ENCODE measurements at regions not wholly inside any gene's neighbourhood (a gene's known extent, or its start where the extent isn't known, plus 50 kb on each side); places are given as distances from the start of the nearest gene placed in this dataset.

DNA sequence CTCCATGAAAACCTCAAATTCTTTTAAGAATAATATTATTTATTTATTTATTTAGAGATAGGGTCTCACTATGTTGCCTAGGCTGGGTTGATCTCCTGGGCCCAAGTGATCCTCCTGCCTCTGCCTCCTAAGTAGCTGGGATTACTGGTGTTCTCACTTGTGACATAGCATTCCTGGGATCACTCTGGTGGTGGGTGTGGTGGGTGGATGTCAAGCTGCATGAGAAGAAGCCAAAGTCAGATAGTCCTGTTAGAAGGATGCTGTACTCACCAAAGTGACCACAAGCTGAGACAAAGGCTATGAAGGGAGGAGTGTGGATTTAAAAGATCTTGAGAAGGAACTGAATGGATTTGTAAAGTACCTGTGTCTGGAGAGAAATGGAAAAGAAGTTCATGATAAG, 87.9 kb upstream of the SPON1 start:
- DNase-seq = no peak

DNA sequence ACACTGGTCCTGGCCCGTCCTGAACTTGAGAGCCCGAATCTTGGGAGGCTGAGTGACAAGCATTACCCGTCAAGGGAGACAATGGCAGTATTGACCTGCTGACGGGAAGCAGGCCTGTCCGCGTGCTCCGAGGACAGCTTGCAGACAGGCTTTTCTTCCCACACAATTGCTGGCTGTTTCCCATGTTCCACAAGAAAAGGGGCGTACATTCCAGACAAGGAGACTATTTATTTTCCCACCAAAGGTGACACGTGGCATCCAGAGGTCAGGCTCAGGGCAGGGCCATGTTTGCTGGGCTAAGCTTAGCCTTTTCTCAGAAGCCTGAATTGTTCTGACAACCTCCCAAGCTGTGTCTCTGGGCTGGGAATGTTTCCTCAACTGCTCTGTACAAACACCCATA, 86.9 kb upstream of the SPON1 start:
- DNase-seq = no peak

DNA sequence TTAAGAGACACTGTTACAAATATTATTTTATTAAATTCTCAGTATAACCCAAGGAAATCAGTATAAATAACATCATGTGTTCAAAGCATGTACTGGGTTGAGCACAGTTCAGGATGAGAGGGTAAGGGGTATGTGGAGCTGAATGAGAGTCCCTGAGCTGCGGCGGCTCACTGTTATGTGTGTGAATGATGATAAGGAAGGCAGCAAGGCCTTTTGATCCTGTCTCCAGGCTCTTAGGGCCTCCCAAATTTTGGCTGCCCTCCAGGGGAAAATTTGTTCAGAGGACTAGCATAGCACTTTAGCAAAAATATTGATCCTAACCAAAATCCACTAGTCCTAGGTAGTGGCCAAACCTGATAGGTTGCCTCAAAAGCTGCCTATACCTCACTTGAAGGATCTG, 86.1 kb upstream of the SPON1 start:
- no peak for DNase-seq

DNA sequence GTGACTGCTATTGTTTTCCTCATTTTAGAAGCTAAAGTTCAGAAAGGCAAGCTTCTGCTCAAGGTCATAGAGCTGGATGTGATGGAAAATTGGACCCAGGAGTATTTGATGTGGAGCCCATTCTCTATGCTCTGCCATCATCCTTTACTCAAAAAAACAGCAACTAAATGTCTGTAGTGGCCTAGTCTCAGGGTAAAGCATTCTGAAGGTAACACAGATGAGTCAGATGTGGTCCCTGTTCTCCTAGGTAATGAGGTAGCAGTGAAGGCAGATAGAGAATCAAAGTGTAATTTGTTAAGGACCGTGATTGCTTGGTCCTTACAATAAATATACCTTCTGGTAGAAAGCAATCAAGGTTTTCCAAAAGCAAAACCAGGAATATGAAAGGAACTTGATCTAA, 84.4 kb upstream of the SPON1 start:
- DNase-seq = no peak

DNA sequence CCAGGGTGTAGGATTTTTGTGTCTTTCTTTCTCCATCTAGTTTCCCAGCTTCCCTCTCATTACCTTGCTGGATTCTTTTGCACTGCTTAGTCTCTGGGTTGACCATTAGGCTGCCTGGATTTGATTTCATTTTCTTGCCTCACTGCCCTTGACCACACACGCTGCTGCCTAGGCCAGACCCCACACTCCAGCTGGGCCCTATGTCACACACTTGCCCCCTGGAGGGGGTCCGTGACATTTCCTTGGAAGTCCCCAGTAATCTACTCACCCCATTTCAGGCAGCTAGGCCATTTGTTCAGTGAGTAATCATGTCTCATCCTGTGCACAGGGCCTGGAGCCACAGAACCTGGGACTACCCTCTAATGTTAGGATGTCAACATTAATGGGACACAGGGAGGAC, 81.9 kb upstream of the SPON1 start:
- no peak for DNase-seq

DNA sequence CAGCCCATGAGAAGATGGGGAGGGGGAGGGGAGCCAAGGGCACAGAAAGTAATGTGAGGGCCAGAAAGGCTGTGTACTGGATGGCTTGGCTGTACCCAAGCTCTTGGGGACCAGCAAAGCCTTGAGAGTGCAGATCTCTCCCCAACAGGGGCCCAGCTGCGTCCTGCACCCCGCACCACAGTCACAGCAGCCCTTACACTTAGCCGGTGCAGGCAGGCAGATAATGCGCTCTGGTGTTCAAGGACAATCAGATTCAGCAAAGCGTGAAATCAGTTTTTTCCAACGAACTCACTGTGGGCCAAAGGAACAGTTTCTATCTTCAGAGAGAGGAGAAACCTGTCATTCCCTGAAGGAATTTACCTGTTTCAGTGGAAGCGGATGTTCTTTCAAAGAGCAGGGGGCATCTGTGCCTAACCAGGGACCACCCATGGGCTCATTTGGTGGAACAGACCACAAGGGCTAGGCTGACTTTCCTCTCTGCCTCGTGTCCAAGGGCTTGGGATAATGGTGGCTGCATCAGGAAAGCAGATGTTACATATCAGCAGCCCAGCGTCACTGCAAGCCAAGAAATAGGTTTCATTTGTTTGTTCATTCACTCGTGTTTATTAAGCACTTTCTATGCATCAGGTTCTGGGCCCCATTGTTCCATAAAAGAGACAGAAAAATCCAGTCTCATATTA, 81.2 kb upstream of the SPON1 start:
- no peak for DNase-seq

DNA sequence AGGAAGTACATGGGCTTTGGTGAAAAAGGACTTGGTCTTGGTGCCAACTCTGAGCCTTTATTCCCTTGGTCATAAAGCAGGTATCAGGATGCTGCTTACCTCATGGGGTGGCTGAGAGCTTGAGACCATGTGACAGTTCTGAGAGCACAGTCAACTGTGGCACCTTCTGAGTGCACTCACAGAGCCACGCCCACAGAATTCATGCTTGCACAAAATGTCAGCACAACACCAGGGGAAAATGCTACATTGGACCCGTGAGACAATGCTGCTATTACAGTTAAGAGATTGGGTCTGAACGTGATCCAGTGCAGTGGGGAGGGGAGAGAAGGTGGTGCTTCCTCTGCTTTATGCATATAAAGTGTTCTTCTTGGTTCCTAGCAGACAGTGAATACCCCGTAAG, 79.5 kb upstream of the SPON1 start:
- DNase-seq = no peak

DNA sequence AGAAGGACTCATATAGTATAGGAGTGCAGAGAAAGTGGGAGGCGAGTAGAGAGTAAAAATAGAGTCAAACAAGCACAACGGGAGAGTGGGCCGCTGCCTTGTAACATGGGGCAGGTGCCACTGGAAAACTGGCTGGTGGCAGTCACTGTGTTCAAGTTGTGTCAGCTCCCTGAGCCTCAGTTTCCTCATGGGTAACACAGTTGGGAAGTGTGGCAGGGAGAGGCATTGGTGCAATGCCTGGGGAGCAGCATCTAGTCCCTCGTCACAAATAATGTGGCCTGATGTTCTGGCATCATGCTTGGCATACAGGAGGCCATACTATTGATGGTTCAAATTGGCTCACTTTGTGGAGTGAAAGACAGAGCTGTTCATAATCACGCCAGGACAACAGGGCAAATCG, 78.9 kb upstream of the SPON1 start:
- no peak for DNase-seq

DNA sequence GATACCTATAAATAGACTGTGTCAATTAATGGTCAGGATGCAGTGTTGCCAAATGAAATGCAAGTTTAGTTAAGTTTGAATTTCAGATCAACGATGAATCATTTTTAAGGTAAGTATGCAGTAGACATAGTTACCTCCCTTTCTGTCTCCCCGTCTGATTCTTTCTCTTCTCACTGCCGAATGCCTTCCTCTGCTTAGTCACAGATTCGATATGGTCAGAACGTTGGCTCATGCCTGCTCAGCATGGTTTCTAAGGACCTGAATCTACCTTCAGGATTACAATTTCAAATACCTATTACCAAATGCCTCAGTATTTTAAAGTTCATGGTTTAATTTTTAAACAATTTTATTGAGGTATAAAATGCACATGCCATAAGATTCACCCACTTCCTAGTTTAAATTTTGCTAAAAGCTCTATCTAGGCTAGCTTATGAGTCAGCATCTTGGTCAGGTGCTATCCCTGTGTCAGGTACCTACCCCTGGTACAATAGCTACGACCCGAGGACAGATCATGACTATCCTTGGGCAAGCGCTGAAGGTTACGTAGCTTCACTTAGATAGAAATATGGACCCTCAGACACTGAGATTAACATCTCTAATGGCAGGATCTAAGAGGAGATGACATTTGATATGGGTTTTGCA, 78.2 kb upstream of the SPON1 start:
- DNase-seq = no peak

DNA sequence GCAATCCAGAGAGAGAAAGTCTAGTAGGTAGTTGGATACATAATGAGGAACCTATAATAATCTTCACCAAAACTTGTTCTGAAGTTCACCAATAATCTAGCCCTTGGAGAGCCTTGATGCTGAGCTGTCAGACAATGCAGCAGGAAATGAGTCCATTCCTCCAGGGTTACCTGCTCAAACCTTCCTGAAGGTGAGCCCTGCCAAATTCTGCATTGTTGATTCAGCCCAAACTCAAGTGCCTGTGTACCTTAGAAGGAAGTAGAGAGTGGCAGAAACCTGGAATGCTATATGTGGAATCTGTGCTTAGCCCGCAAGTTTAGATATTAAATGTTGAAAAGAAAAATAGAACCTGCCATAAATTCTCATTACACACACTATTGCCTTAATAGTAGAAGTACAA, 77.4 kb upstream of the SPON1 start:
- no peak for DNase-seq

DNA sequence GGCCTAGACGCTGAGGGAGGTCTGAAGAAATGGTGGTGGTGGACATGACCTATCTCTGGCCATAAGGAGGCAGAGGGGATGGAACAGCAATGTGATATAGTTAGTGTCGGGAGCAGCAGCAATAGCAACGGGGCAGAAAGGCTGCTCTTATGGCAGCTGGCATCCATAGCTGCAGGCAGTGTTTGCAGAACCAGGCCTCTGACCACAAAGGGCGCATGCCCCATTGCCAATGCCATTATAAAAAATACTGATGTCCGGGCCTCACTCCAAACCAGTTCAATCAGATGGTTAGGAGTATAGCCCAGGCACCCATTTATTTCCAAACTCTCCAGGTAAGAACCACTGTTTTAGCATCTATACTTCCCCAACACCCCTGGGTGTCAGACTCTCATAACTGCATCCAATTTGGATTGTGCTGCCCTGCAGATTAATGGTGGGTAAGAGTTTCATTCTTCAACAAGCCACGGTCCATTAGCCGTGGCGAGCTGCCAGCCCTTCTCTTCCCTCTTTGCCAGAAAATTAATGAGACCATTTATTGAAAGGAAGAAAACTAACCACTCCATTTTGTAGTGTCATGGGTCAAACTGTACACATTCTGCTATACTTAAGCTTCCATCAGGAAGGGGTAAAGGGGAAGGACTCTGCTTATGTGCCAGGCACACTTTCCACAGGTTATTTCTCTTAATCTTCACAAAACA, 72.8 kb upstream of the SPON1 start:
- no peak for DNase-seq

DNA sequence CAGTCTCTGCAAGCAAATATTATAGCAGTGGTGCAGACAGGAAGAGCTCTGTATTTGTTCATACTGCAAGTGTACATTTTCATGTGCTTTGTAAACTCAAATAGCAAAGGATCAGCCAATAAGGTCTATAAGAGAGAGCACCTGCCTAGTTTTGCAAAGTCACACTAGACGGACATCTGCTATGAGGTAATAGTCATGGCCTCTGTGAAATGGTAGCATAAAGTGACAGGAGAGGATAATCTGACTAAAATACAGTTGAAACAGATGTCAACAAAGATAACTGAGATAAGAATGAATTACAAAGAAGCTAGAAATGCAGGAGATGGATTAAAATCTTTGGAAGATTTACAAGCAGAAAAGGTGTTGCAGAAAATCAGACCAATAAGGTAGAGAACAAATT, 70.6 kb upstream of the SPON1 start:
- DNase-seq = no peak

DNA sequence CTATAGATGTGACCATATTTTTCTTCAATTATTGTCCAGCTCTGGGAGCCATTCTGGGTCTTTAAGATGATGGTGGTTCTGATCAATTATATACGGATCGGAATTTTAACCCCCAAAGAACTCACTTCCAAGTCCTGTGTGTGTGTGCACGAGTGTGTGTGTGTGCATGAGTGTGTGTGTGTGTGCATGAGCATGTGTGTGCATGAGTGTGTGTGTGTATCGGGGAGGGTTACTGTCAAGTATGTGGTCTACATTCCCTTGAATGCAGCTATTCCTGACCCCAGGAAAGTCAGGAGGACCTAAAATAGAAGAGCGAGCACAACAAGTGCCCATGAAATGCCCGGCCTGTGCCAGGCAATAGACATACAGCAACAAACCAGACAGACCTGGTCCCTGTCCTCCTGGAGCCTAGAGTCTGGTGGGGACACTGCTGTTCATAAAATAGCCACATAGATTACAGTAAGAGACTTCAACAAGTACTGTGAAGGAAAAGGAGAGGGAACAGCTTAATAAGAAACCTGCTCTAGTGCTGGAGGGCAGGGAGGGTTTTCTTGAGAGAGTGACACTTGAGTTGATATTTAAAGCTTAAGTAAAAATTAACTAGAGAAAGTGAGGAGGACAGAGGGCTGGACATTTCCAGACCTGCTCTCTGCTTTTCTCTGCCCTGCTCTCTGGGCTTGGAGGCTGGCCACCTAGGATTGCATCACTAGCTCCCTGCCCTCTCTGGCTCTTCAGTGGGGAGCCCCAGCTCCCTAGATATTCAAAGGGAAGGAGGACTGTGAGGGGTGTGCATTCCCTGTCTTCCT, 66.1 kb upstream of the SPON1 start:
- DNase-seq = no peak

DNA sequence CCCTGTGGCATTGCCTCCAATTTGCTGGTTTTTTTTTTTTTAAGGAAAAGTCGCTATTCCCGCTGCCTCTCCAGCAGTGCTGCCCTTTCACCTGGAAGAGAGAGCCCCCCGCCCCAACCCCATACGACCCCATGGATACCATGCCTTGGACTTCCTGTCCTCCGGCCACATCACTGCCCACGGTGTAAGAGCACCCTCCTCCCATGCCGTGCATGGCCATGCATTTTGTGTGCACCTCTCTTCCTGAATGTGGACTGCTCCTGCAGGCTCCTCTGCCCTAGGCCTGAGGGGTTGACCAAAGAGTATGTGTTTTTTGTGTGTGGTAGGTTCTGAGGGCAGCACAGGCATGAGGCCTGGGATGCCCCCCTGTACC, 65.6 kb upstream of the SPON1 start:
- DNase-seq = no peak

DNA sequence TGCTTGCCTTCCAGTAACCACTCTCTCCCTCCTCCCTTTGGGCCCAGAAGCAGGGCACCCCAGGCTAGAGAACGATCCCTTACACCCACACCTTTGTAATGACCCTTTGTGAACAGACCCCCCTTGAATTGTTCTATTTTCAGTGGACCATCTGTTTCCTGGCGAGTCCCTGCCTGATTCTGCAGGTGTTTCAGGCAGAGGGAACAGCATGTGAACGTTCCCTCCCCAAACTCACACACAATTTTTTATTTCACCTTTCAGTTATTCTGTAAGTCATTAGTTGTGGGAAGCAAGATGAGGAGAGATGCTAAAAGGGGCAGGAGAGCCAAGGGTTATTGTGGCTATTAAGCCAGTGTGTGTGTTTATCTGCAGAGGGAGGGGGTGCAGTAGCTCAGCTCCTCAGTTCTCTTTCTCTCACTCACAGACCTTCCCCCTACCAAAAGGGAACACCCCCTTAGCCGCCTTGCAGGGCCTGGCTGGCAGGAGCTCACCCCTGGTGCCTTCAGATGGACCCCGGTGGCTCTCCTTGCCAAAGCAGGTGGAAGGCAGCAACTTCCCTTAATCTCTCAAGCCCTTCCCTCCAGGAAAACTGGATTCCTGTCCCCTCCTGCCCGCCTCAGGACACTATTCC, 64.8 kb upstream of the SPON1 start:
- no peak for DNase-seq

DNA sequence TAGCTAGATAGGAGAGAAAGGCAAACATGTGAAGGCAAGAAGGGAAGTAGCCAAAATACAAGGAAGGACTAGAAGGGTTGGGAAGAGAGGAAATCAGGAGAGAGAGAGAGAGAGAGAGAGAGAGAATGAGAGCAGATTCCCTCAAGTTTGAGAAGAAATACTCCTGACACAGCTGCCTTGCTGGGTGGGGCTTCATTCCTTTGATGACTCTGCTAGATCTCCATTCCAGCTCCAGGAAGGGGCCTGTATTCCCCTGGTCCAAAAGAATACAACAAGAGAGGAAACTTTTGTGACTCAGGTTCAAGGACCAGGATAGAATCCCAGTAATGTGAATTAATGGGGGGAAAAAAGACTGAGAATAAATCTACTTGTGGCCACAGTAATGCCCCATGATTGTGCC, 62.9 kb upstream of the SPON1 start:
- no peak for DNase-seq

DNA sequence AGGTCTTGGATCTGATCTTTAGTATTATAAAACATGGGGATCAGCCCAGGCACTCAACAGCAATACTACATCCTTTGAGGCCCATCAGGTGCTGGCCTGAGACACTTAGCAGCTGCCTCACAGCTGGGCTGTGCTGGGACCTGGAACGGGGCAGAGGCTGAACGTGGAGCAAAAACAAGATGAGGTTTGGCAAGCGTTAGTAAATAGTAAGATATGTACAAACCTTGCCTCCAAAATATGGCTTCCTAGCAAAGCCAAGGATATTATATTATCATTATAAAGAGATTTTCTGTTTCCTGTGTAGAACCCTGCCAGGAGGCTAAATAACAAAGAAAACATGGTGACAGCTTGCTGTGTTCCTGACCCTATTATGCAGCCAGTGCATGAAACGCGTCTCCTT, 60.0 kb upstream of the SPON1 start:
- peak; percentile 79 for DNase-seq

DNA sequence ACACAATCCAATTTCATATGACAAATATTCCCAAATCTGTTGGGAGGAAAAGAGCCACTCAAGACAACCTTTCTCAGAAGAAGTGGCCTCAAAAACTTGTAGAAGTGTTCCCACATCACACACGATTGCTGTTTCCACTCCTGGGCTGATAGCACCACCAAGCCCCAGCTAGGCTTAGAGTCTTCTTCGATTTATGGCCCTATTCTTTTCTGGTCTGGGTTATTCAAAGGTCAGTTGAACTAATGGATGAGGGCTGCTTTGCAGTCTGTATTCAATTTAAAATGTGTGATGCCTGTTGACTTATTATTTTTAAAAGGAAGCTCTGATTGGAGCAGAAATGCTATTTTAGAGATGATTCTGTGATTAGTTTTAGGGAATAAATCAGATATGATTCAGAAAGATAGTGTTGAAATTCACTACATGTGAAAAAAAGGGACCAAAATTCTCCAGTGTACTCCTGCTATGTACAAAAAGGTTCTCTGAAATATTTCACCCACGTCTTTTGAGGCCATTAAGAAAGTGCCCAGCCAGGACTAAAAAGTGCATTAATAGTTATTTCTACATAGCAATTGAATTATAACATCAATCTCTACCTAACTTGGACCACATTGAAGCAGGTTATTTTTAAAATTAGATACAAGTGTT, 57.3 kb upstream of the SPON1 start:
- DNase-seq = no peak

DNA sequence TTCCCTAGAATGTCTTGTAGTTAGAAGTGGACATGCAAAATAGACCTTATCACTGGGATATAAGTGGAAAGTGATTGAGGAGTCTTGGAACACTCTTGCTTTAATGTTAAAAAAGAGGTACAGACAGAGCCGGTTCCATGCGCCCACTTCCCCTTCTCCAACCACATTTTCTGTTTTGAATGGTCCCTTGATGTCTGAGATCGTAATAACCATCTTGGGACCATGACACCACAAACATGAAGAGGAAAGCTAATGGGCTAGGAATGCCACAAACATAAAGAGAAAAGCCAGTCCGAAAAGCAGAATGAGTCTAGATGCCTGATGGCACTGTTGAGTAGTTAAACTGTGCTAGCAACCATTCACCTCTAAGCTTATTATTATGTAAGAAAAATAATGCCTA, 54.8 kb upstream of the SPON1 start:
- no peak for DNase-seq

DNA sequence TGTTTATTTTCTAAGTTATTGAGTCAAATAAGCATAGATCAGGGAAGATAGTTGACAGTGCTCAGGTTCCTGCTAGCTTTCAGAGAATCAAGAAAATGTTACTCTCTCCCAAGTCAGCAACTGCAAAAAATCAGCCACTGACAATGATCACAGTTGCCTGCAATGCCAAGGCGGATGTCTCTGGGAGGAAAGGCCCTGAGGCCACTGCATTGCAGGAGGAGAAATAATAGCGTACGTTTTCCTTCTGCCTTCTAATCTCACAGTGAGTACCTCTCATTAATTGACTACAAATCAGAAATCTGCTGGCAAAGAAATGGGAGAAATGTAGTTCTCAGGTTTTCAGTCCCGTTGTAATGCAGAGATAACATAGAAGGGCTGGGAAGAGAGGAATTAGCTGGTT, 54.0 kb upstream of the SPON1 start:
- no peak for DNase-seq
